NT2/D1 (cell line): ENCODE measurements at regions not wholly inside any gene's neighbourhood (a gene's known extent, or its start where the extent isn't known, plus 50 kb on each side); places are given as distances from the start of the nearest gene placed in this dataset.

Source experiments
- DNase-seq: peaks from one replicate; pipeline ENCODE4 v3.0.0-alpha.2; 2011; ENCODE audit warnings: low read depth, low spot score
- H3K27me3 ChIP-seq: 2 replicates; pipeline ENCODE4 v1.6.0; 2011; ENCODE audit warnings: mild to moderate bottlenecking; ENCODE audit not compliant: insufficient read length, insufficient read depth
- H3K36me3 ChIP-seq: 2 replicates; pipeline ENCODE4 v1.6.1; 2011; ENCODE audit warnings: mild to moderate bottlenecking, low read length, mixed read lengths; ENCODE audit not compliant: insufficient read depth, insufficient read length
- H3K4me1 ChIP-seq: 2 replicates; pipeline ENCODE4 v1.5.1; 2011; ENCODE audit not compliant: insufficient read depth, insufficient read length
- H3K4me3 ChIP-seq: 2 replicates; pipeline ENCODE4 v1.5.1; 2011; ENCODE audit warnings: low read depth; ENCODE audit not compliant: insufficient read length
- H3K9ac ChIP-seq: 2 replicates; pipeline ENCODE4 v1.6.0; 2011; ENCODE audit warnings: low read depth; ENCODE audit not compliant: insufficient read length
- H3K9me3 ChIP-seq: 2 replicates; pipeline ENCODE4 v1.5.1; 2011; ENCODE audit warnings: mild to moderate bottlenecking, low read length; ENCODE audit not compliant: insufficient read depth
- SUZ12 ChIP-seq: IDR thresholded peaks from 2 replicates; pipeline ENCODE4 v1.6.1; 2011; ENCODE audit not compliant: insufficient read length, insufficient read depth; ENCODE audit errors: extremely low read depth
- YY1 ChIP-seq: IDR thresholded peaks from 2 replicates; pipeline ENCODE4 v1.6.1; 2011; ENCODE audit not compliant: insufficient read length, insufficient read depth
- ZNF274 ChIP-seq: IDR thresholded peaks from 2 replicates; pipeline ENCODE4 v1.6.1; 2011; ENCODE audit warnings: mild to moderate bottlenecking, low read depth, low read length

GRCh38 chr5:180439911-180440769, 54.0 kb upstream of the CNOT6 start:
- Histone ChIP-seq H3K36me3 (no peaks in the 10 kb centered on the region), H3K4me3 (no peak overlapping the region), H3K9ac (no peak overlapping the region), H3K9me3 (peaks cover 9% of the 10 kb centered on the region; the same call in 1 of the 2 replicates), H3K27me3 (no peaks in the 10 kb centered on the region), H3K4me1 (peaks cover 5% of the 10 kb centered on the region)
- DNase-seq, result peak; percentile 5
- no peak for TF ChIP-seq SUZ12
- no peak for TF ChIP-seq YY1
- TF ChIP-seq ZNF274, result no peak

GRCh38 chr5:180441564-180442051, 52.6 kb upstream of the CNOT6 start:
- H3K9me3 ChIP-seq, result peaks cover 9% of the 10 kb centered on the region; the same call in 1 of the 2 replicates
- no peak overlapping the region for H3K9ac ChIP-seq
- no peaks in the 10 kb centered on the region for H3K36me3 ChIP-seq
- TF ChIP-seq ZNF274 (no peak), SUZ12 (no peak), YY1 (no peak)
- no peak for DNase-seq
- H3K27me3 ChIP-seq, result no peaks in the 10 kb centered on the region
- H3K4me3 ChIP-seq, result no peak overlapping the region
- H3K4me1 ChIP-seq, result peaks cover 5% of the 10 kb centered on the region
